B cell (primary cell): ENCODE measurements at regions not wholly inside any gene's neighbourhood (a gene's known extent, or its start where the extent isn't known, plus 50 kb on each side); places are given as distances from the start of the nearest gene placed in this dataset.

Experiments
- ATAC-seq: fragments of 200-7000 bp; cut with Tn5 transposase; one replicate; pipeline ENCODE4 v1.10.0; 2021; ENCODE audit warnings: low read depth, mild to moderate bottlenecking, moderate number of reproducible peaks, moderate library complexity
- CTCF ChIA-PET: fragments of 350-600 bp; sonication (Branson Sonifier 250); formaldehyde crosslinking; loops from one replicate; lab custom pipeline; 2021; ENCODE audit warnings: antibody characterized with exemption, inconsistent platforms; lab: Charles Lee
- POLR2A ChIA-PET: fragments of 350-600 bp; sonication (Branson Sonifier 250); formaldehyde crosslinking; loops from one replicate; lab custom pipeline; 2021; ENCODE audit warnings: antibody characterized with exemption; lab: Charles Lee
- DNase-seq: peaks from one replicate; pipeline ENCODE4 v3.0.0; 2013
- H2AFZ ChIP-seq: 2 replicates; pipeline ENCODE4 v1.6.1; 2012; ENCODE audit warnings: mild to moderate bottlenecking, low read depth, low read length; ENCODE audit not compliant: insufficient read depth, poor library complexity, severe bottlenecking
- H3K27ac ChIP-seq, 2 donors: 1 replicate in 1 of 2; 2 replicates in 1 of 2; pipeline ENCODE4 v1.5.1; 2012 to 2013; ENCODE audit warnings: low read length in 2 of 2, mild to moderate bottlenecking in 2 of 2, moderate library complexity in 1 of 2
- H3K27me3 ChIP-seq, 4 experiments: fragments of 200-600 bp in 1 of 4; sonication (generic) in 1 of 4; replicated peaks in 1 of 4; 1 replicate in 2 of 4; 2 replicates in 2 of 4; pipeline versions ENCODE4 v1.6.1 to v1.7.0; 2013 to 2016; ENCODE audit warnings: low read length in 3 of 4, mild to moderate bottlenecking in 2 of 4, mixed read lengths in 1 of 4, moderate library complexity in 1 of 4; ENCODE audit not compliant: insufficient read depth in 4 of 4, control insufficient read depth in 3 of 4; ENCODE audit errors: control extremely low read depth in 1 of 4
- H3K36me3 ChIP-seq, 2 experiments: replicated peaks in 1 of 2; 1 replicate in 1 of 2; 2 replicates in 1 of 2; pipeline versions ENCODE4 v1.6.1 to v1.7.1; 2013; ENCODE audit warnings: low read length in 1 of 2; ENCODE audit not compliant: insufficient read depth in 2 of 2, control insufficient read depth in 1 of 2; ENCODE audit errors: control extremely low read depth in 1 of 2, extremely low read depth in 1 of 2
- H3K4me1 ChIP-seq, 2 donors: fragments of 200-600 bp in 1 of 2; sonication (generic) in 1 of 2; 1 replicate in 1 of 2; 2 replicates in 1 of 2; pipeline versions ENCODE4 v1.5.1 to v1.6.1; 2013 to 2017; ENCODE audit warnings: low read length in 2 of 2; ENCODE audit not compliant: control insufficient read depth in 2 of 2, insufficient read depth in 2 of 2
- H3K4me2 ChIP-seq: replicated peaks from 2 replicates; pipeline ENCODE3; 2012; ENCODE audit warnings: mild to moderate bottlenecking, low read depth, low read length; ENCODE audit not compliant: poor library complexity, severe bottlenecking
- H3K4me3 ChIP-seq, 5 experiments: fragments of 200-600 bp in 1 of 5; sonication (generic) in 1 of 5; 1 replicate in 3 of 5; 2 replicates in 2 of 5; pipeline versions ENCODE4 v1.5.1 to v1.7.0; 2011 to 2016; ENCODE audit warnings: low read length in 4 of 5, mild to moderate bottlenecking in 4 of 5, low read depth in 2 of 5, control low read depth in 1 of 5, moderate library complexity in 1 of 5; ENCODE audit not compliant: insufficient read depth in 1 of 5; ENCODE audit errors: control extremely low read depth in 1 of 5, extremely low read depth in 1 of 5
- H3K79me2 ChIP-seq: fragments of 200-600 bp; sonication (generic); one replicate; pipeline ENCODE4 v1.6.0; 2016; ENCODE audit warnings: low read length; ENCODE audit not compliant: control insufficient read depth, insufficient read depth
- H3K9ac ChIP-seq: fragments of 200-600 bp; sonication (generic); 2 replicates; pipeline ENCODE4 v1.6.1; 2017; ENCODE audit warnings: mild to moderate bottlenecking, low read length, moderate library complexity
- H3K9me3 ChIP-seq, 3 donors: one replicate each; pipeline versions ENCODE4 v1.6.1 to v1.7.1; 2013; ENCODE audit warnings: low read length in 2 of 3; ENCODE audit not compliant: control insufficient read depth in 2 of 3, insufficient read depth in 1 of 3; ENCODE audit errors: control extremely low read depth in 1 of 3
- H4K20me1 ChIP-seq: 2 replicates; pipeline ENCODE4 v1.6.0; 2012; ENCODE audit warnings: mild to moderate bottlenecking, low read length; ENCODE audit not compliant: insufficient read depth, control insufficient read depth, poor library complexity, severe bottlenecking
- H3K27ac Mint-ChIP-seq: one replicate; pipeline ENCODE4 v1.8.0; 2021; ENCODE audit warnings: mixed read lengths
- H3K27me3 Mint-ChIP-seq: one replicate; pipeline ENCODE4 v1.8.0; 2021; ENCODE audit warnings: mixed read lengths
- H3K4me1 Mint-ChIP-seq: one replicate; pipeline ENCODE4 v1.8.0; 2021; ENCODE audit warnings: mixed read lengths
- H3K4me3 Mint-ChIP-seq: one replicate; pipeline ENCODE4 v1.8.0; 2021; ENCODE audit warnings: mixed read lengths
- H3K9me3 Mint-ChIP-seq: one replicate; pipeline ENCODE4 v1.8.0; 2022; ENCODE audit warnings: mixed read lengths; ENCODE audit not compliant: insufficient read depth
- CTCF ChIP-seq: fragments of 200-600 bp; IDR thresholded peaks from one replicate; pipeline ENCODE4 v1.8.0; 2022; ENCODE audit warnings: antibody characterized with exemption, mild to moderate bottlenecking
- EZH2 ChIP-seq: IDR thresholded peaks from 2 replicates; pipeline ENCODE4 v1.6.1; 2012; ENCODE audit warnings: borderline replicate concordance, low read depth, mild to moderate bottlenecking, moderate library complexity, low read length; ENCODE audit not compliant: insufficient read depth, poor library complexity, severe bottlenecking
- WGBS: methylation state at CpG from one replicate; pipeline ENCODE4 v1.1.5; 2013; ENCODE audit warnings: missing lambda C conversion rate; ENCODE audit not compliant: insufficient coverage; 5-methylcytosine and 5-hydroxymethylcytosine counted together
- intact Hi-C: fragments of 100-400 bp; cut with micrococcal nuclease; formaldehyde crosslinking; loops from one replicate; pipeline ENCODE4 v1.10.0; 2022

DNA sequence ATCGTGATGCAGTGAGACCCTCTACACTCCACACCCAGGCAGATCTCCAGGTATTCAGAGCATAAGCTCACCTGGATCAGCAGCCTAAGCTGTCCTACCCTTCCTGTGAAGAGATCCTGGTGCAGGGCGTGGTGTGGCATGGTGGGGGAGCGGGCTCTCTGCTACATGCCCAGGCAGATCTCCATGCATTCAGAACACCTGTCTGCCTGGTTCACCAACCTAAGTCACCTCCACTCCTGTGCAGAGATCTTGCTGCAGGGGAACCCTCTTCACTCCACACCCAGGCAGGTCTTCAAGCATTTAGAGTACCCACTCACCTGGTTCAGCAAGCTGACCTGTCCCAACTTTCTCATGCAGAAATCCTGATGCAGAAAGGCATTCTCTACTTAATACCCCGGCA is 394.4 kb upstream of the SEMA3A start:
- H2AFZ ChIP-seq: no peak overlapping the region
- Mint-ChIP-seq H3K27me3 (no peaks in the 10 kb centered on the region), H3K27ac (no peak overlapping the region), H3K4me1 (no peaks in the 10 kb centered on the region), H3K4me3 (no peak overlapping the region), H3K9me3 (peaks cover 2% of the 10 kb centered on the region)
- intact Hi-C loops: no loop called here
- CTCF ChIA-PET: no interaction called here
- no peak for DNase-seq
- H3K27ac ChIP-seq: no peak overlapping the region
- no peaks in the 10 kb centered on the region for H3K36me3 ChIP-seq
- TF ChIP-seq CTCF: no peak
- TF ChIP-seq EZH2: no peak
- POLR2A ChIA-PET: no interaction called here
- no peak for ATAC-seq
- no peaks in the 10 kb centered on the region for H4K20me1 ChIP-seq
- 81% methylated on average over 3 of the region's 4 CpGs for WGBS
- H3K27me3 ChIP-seq: no peaks in the 10 kb centered on the region
- no peak overlapping the region for H3K4me3 ChIP-seq
- no peaks in the 10 kb centered on the region for H3K79me2 ChIP-seq
- no peaks in the 10 kb centered on the region for H3K9me3 ChIP-seq
- H3K4me2 ChIP-seq: no peak overlapping the region
- H3K4me1 ChIP-seq: no peaks in the 10 kb centered on the region
- no peak overlapping the region for H3K9ac ChIP-seq

DNA sequence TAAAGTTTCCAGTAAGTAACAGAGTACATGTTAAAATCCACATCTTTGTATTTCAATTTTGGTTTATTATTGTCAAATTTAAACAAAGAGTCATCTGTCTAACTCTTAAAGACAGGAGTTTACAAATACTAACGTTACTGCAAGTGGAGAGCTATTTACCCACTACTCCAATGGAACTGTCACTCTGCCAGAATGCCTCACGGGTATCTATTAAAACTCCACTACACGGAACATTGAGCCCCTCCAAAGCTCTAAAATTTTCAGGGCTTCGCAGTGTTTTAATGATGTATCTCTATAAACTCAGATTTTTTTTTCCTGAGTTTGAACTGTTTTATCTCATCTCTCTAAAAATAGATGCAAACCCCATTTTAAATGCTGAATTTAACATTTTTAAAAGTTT is 388.7 kb upstream of the SEMA3A start:
- H3K27me3 Mint-ChIP-seq: no peaks in the 10 kb centered on the region
- H4K20me1 ChIP-seq: no peaks in the 10 kb centered on the region
- no peaks in the 10 kb centered on the region for H3K4me1 Mint-ChIP-seq
- H3K27ac Mint-ChIP-seq: no peak overlapping the region
- ATAC-seq (no peak), DNase-seq (no peak)
- no peaks in the 10 kb centered on the region for H3K4me1 ChIP-seq
- H3K4me3 Mint-ChIP-seq: no peak overlapping the region
- intact Hi-C loops: no loop called here
- TF ChIP-seq EZH2: no peak
- TF ChIP-seq CTCF: no peak
- H3K27me3 ChIP-seq: no peaks in the 10 kb centered on the region
- no peaks in the 10 kb centered on the region for H3K36me3 ChIP-seq
- no peaks in the 10 kb centered on the region for H3K9me3 ChIP-seq
- no peak overlapping the region for H3K27ac ChIP-seq
- POLR2A ChIA-PET: no interaction called here
- no peaks in the 10 kb centered on the region for H3K79me2 ChIP-seq
- no peak overlapping the region for H3K4me2 ChIP-seq
- H3K9ac ChIP-seq: no peak overlapping the region
- no peak overlapping the region for H3K4me3 ChIP-seq
- no peak overlapping the region for H2AFZ ChIP-seq
- 57% methylated on average over 1 of the region's 4 CpGs for WGBS
- no peaks in the 10 kb centered on the region for H3K9me3 Mint-ChIP-seq
- CTCF ChIA-PET: no interaction called here
